Esophagus (tissue), 2 donors: ENCODE measurements at regions not wholly inside any gene's neighbourhood (a gene's known extent, or its start where the extent isn't known, plus 50 kb on each side); places are given as distances from the start of the nearest gene placed in this dataset.
"Not testable (repeated sequence)": the region's sequence is repeated elsewhere in the genome, so short reads cannot be mapped to it uniquely, and the experiment has no call there.

ENCODE experiments used
- H3K27ac ChIP-seq, 2 donors: one replicate each; pipeline ENCODE4 v1.5.1; 2013; ENCODE audit warnings: low read depth in 2 of 2, mild to moderate bottlenecking in 2 of 2, inconsistent platforms in 1 of 2, low read length in 1 of 2, moderate library complexity in 1 of 2
- H3K27me3 ChIP-seq, 2 donors: one replicate each; pipeline ENCODE4 v1.6.1; 2013; ENCODE audit warnings: low read length in 2 of 2, control low read depth in 1 of 2, mild to moderate bottlenecking in 1 of 2; ENCODE audit not compliant: insufficient read depth in 2 of 2, control insufficient read depth in 1 of 2
- H3K36me3 ChIP-seq, 2 donors: one replicate each; pipeline ENCODE4 v1.6.1; 2013; ENCODE audit warnings: low read length in 1 of 2; ENCODE audit not compliant: control insufficient read depth in 2 of 2, insufficient read depth in 2 of 2
- H3K4me1 ChIP-seq, 2 donors: one replicate each; pipeline ENCODE4 v1.6.1; 2013; ENCODE audit warnings: low read length in 1 of 2; ENCODE audit not compliant: control insufficient read depth in 2 of 2, insufficient read depth in 2 of 2
- H3K4me3 ChIP-seq, 2 donors: one replicate each; pipeline ENCODE4 v1.5.1; 2013; ENCODE audit warnings: low read length in 2 of 2, mild to moderate bottlenecking in 2 of 2, low read depth in 1 of 2, moderate library complexity in 1 of 2
- H3K9me3 ChIP-seq, 2 donors: one replicate each; pipeline ENCODE4 v1.6.1; 2013; ENCODE audit warnings: mild to moderate bottlenecking in 2 of 2, low read depth in 1 of 2, low read length in 1 of 2, moderate library complexity in 1 of 2; ENCODE audit not compliant: control insufficient read depth in 2 of 2, insufficient read depth in 1 of 2
- WGBS, 2 donors: extraction: QIAGEN DNeasy Blood & Tissue Kit; methylation state at CpG; one replicate each; pipeline ENCODE4 v1.1.7; 2013; 5-methylcytosine and 5-hydroxymethylcytosine counted together
- donor health status: healthy with polysubstance abuse.
- donor health status: Bipolar disorder and iron deficiency.

DNA sequence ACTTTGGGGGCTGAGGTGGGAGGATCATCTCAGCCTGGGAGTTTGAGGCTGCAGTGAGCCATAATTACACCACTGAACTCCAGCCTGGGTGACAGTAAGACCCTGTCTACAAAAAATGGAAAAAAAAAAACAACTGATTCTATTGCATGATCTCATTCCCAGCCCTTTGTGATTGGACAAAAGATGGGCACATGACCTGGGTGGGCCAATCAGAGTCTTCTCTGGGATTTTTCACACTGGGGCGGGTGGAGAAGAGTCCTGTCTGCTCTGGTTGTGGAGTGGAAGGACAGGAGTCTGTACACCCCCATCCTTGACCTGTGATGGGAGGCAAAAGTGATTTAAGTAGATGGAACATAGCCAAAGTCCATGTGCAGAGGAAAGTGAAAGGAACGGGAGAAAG is 170.5 kb downstream of the UQCRFS1 start:
- WGBS, 2 donors: 84 to 90% methylated on average over 2 of the region's 2 CpGs
- Histone ChIP-seq H3K9me3 (no peaks in the 10 kb centered on the region), H3K36me3 (no peaks in the 10 kb centered on the region), H3K27me3 (no peaks in the 10 kb centered on the region), H3K4me1 (no peaks in the 10 kb centered on the region), H3K4me3 (no peak overlapping the region), H3K27ac (no peak overlapping the region)

GRCh38 chr19:29040951-29041350 is 172.0 kb downstream of the UQCRFS1 start:
- WGBS, 2 donors: 32 to 46% methylated on average over 6 of the region's 6 CpGs
- Histone ChIP-seq H3K27ac (no peak overlapping the region), H3K4me3 (no peak overlapping the region), H3K9me3 (no peaks in the 10 kb centered on the region), H3K4me1 (no peaks in the 10 kb centered on the region), H3K36me3 (no peaks in the 10 kb centered on the region), H3K27me3 (no peaks in the 10 kb centered on the region)

GRCh38 chr19:29040292-29040691 is 172.7 kb downstream of the UQCRFS1 start:
- H3K27me3 ChIP-seq: no peaks in the 10 kb centered on the region
- H3K36me3 ChIP-seq: no peaks in the 10 kb centered on the region

GRCh38 chr19:29039036-29039435 is 173.9 kb downstream of the UQCRFS1 start:
- H3K36me3 ChIP-seq, H3K27ac ChIP-seq, H3K27me3 ChIP-seq, H3K4me1 ChIP-seq, H3K4me3 ChIP-seq, H3K9me3 ChIP-seq: not testable (repeated sequence)
- WGBS, 2 donors: 87 to 91% methylated on average over 3 of the region's 3 CpGs

More at GRCh38 chr19:29040292-29040691, 172.7 kb downstream of the UQCRFS1 start:
- 28 to 29% methylated on average over 7 of the region's 7 CpGs for WGBS, 2 donors
- no peaks in the 10 kb centered on the region for H3K4me1 ChIP-seq
- no peaks in the 10 kb centered on the region for H3K9me3 ChIP-seq
- no peak overlapping the region for H3K27ac ChIP-seq
- H3K4me3 ChIP-seq: no peak overlapping the region

DNA sequence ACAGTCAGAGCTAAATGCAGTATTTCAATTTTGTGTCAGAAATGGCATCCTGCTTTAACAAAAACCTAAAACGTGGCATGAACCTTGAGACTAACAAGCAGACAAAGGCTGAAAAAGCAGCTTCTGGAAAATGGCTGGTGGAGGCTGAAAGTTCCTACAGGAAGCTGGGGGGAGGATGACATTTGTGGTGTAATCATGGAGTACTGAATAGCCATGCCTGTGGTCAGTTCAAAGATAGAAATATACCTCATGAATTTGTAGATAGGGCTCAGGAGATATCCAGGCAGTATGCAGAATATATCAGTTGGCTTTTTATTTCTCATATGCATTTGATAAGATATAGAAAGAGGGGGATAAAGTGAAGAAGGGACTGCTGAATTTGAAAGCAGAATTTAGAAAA is 181.7 kb downstream of the UQCRFS1 start:
- Histone ChIP-seq H3K4me1 (no peaks in the 10 kb centered on the region), H3K27ac (no peak overlapping the region), H3K4me3 (no peak overlapping the region), H3K27me3 (no peaks in the 10 kb centered on the region), H3K36me3 (no peaks in the 10 kb centered on the region), H3K9me3 (peaks cover 0 to 3% of the 10 kb centered on the region in 2 donors)
- 48 to 59% methylated on average over 1 of the region's 1 CpG for WGBS, 2 donors

DNA sequence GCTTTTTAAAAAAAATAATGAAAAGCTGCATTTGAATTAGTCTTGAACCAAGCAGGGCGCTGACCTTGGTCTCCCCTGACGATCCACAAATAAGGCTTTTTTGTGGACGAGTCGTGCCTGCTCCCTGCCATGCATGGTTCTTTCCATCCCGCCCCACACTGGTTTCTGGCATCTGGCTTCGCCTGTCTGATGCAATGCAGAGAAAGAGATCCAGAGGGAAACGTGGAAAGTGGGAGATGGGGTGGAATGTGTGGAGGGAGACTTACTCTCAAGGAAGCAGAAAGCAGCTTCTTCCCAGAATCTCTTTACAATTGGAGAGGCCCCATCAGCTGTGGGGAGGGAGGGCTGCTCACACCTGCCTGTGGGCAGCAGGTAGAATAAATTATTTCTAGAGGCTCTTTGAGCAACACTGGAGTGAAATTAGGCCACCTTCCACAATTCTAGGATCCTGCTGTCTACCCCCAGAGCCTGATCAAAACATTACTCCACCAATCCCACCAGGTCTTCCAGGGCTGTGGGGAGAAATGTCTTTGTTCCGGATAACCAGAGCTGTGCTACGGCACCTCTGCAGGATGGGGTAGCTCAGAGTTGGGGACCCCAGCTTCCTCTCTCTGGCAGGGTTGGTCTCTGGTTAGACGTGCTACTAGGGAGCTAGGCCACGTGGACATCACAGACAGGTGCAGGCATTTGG is 183.5 kb downstream of the UQCRFS1 start:
- WGBS, 2 donors: 79% methylated on average over 11 of the region's 11 CpGs
- H3K27me3 ChIP-seq: no peaks in the 10 kb centered on the region
- no peaks in the 10 kb centered on the region for H3K4me1 ChIP-seq
- H3K4me3 ChIP-seq: no peak overlapping the region
- peaks cover 0 to 3% of the 10 kb centered on the region in 2 donors for H3K9me3 ChIP-seq
- no peak overlapping the region for H3K27ac ChIP-seq
- no peaks in the 10 kb centered on the region for H3K36me3 ChIP-seq

DNA sequence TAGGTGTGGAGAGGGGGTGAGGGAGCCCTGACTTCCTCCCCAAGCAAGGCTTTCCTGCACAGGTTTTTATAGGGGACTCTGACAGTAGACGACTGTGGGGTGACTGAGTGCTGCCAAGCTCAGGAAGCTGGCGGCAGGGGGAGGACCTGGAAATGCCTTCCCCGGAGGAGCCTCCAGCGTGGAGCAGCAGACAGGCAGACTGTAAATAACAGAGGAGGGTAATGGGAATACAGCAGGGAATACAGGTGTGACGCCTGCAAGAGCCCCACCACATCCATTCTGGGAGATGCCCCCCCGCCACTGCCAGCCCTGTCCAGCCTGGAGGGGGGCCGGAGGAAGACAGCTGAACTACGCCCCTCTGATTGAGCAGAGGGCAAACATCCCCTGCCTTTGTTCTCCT is 190.4 kb downstream of the UQCRFS1 start:
- Histone ChIP-seq H3K27ac (no peak overlapping the region), H3K27me3 (no peaks in the 10 kb centered on the region), H3K4me1 (no peaks in the 10 kb centered on the region), H3K9me3 (no peaks in the 10 kb centered on the region), H3K4me3 (no peak overlapping the region), H3K36me3 (no peaks in the 10 kb centered on the region)
- WGBS, 2 donors: 47 to 54% methylated on average over 8 of the region's 8 CpGs

- H3K4me3 ChIP-seq: no peak overlapping the region
- no peaks in the 10 kb centered on the region for H3K9me3 ChIP-seq
- WGBS, 2 donors: 79 to 85% methylated on average over 10 of the region's 10 CpGs
- no peaks in the 10 kb centered on the region for H3K4me1 ChIP-seq
- H3K27me3 ChIP-seq: no peaks in the 10 kb centered on the region
- no peaks in the 10 kb centered on the region for H3K36me3 ChIP-seq
- H3K27ac ChIP-seq: no peak overlapping the region
Observed at GRCh38 chr19:29022165-29022564, 190.8 kb downstream of the UQCRFS1 start.

DNA sequence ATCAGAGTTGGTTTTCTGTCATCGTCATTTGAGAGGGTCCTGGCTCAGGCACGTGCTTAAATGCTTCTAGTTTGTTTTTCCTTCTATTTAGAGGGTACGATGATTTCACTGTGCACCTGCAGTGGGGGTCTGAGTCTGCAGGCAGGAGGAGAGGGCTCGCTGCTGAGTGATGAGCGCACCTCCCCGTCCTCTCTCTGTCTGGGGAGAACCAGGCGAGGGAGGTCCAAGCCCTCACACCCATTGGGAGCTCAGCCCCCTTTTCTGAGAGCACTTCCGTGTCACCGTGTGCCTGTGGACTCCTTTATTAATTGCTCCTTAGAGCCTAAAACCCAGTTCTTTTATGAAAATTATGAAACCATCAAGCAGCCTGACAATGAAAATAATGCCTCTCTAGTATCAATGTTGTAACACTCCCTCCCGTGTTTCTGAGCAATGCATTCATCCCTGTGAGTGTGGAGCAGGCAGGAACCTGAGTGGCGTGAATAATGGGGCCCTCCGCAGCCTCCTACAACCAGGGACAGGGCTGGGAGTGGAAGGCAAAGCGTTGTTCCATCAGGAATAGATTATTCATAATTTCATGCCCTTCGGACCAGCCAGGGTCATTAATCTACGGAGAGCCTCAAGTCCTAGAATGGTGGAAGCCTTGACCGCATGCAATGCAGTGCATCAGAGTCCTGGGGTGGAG is 191.6 kb downstream of the UQCRFS1 start:
- no peak overlapping the region for H3K27ac ChIP-seq
- 77 to 79% methylated on average over 16 of the region's 16 CpGs for WGBS, 2 donors
- no peaks in the 10 kb centered on the region for H3K9me3 ChIP-seq
- no peaks in the 10 kb centered on the region for H3K27me3 ChIP-seq
- H3K4me3 ChIP-seq: no peak overlapping the region
- no peaks in the 10 kb centered on the region for H3K36me3 ChIP-seq
- H3K4me1 ChIP-seq: no peaks in the 10 kb centered on the region

DNA sequence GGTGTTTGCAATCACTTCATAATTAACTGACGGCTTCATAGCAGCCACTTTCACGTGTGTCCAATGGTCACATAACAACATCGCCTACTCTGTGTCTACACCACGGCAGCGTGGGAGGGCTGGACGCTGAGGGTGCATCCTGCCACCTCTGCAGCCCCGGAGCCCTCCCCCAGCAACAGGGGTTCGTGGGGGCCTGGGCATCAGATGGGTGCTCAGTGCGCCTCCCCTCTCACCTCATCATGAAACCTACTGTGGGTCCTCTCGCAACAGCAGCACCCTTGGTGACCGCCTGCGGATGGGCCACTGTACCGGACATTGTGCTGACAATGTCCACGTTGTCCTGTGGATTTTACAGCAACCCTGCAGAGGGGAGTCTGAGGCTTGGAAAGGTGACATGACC is 193.5 kb downstream of the UQCRFS1 start:
- 84 to 88% methylated on average over 14 of the region's 14 CpGs for WGBS, 2 donors
- Histone ChIP-seq H3K9me3 (no peaks in the 10 kb centered on the region), H3K36me3 (no peaks in the 10 kb centered on the region), H3K27ac (no peak overlapping the region), H3K27me3 (no peaks in the 10 kb centered on the region), H3K4me3 (no peak overlapping the region), H3K4me1 (no peaks in the 10 kb centered on the region)
